ENCODE measurements at regions not wholly inside any gene's neighbourhood (a gene's known extent, or its start where the extent isn't known, plus 50 kb on each side); places are given as distances from the start of the nearest gene placed in this dataset.

DNA sequence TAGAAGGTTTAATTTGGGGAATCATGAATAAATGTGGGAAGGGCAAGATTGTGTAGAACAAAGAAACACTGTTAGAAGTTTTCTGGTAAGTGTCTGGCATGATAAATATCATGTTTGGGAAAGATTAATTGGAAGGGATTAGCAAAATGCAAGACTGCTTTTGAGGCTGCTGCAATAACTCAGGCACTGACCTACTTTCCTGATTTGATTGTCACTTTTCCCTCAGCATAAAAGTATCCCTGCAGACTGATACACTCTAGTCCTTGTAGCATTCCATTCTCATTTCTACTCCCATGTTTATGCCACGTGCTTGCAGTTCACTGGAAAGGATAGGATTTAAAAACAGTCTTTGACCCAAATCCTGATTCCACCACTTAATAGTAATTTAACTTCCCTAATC, 303.3 kb upstream of the SEMA3A start:
- no peak for DNase-seq
- Histone ChIP-seq H3K9me3 (ENCODE audit: control insufficient read depth, low read length) (no peaks in the 10 kb centered on the region), H3K4me3 (ENCODE audit: low read length) (no peak overlapping the region), H3K27ac (ENCODE audit: low read length) (no peak overlapping the region), H3K4me1 (ENCODE audit: control insufficient read depth, insufficient read depth, low read length) (no peaks in the 10 kb centered on the region), H3K27me3 (ENCODE audit: control insufficient read depth, insufficient read depth) (no peaks in the 10 kb centered on the region)
- intact Hi-C loops (cut with DNase I), result no loop called here
- peak; percentile 68 to 84 for ATAC-seq
- 35% methylated on average over 1 of the region's 1 CpG for WGBS

DNA sequence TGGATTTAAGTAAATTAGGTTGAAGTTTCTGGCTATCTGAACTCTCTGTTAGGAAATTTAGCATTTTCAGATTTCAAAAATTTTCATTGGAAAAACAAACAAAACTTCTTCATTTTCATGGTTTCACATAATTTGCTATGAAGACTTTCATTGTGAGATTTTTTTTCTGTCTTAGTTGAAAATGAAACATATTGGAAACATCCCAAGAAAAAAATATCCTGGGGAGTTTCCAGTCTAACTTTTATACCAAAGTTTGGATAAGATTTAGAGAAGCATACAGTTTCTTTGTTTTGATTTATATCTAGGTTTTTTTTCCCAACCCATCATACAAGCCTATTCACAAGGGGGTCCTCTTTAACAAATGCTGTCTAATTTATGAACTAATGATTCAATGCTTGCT, 300.5 kb upstream of the SEMA3A start:
- Histone ChIP-seq H3K9me3 (ENCODE audit: control insufficient read depth, low read length) (no peaks in the 10 kb centered on the region), H3K4me1 (ENCODE audit: control insufficient read depth, insufficient read depth, low read length) (no peaks in the 10 kb centered on the region), H3K27me3 (ENCODE audit: control insufficient read depth, insufficient read depth) (no peaks in the 10 kb centered on the region), H3K4me3 (ENCODE audit: low read length) (no peak overlapping the region), H3K27ac (ENCODE audit: low read length) (no peak overlapping the region)
- intact Hi-C loops (cut with DNase I), result no loop called here
- no peak for ATAC-seq
- DNase-seq, result no peak

DNA sequence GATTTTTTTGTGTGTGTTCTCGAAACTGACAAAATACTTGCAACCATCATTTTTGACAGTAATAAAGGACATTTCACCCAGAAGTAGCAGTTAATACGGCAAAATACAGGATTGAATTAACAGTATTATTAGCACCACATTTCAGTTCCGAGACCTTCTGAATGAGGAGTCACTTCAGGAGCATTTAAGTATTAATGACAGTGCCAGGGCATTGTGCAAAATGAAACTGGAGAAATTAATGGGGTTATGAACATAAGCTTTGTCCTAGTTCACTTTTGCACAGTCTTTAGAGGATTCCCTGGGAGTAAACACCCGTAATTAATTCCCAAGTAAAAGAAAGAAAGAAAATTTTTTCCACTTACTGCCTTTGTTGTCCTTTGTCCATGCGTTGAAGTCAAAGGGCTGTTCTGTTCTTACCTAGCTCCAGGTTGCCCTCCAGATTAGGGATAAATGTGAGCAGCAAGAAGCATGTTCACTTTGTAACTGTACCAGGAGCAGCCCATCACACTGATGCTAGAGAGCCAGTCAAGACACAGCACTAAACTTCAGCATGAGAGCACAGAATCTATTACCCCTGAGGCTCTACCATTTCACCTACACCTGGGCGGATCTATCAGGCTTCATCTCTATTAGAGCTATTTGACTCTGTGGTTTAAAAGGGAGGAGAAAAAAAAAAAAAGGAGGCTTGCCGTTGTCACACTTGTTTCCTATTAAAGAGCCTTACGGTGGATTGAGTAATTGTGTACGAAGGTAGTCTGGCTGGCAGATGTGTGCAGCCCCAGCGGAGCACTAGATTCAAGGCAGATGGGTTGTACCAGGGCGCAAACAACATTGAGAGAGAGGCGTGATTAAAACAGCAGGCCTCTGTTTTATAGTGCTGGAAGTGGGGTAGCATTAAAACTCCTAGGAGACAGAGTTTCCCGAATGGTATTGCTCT, 297.8 kb upstream of the SEMA3A start:
- no peak for DNase-seq
- 86% methylated on average over 13 of the region's 13 CpGs for WGBS
- Histone ChIP-seq H3K27me3 (ENCODE audit: control insufficient read depth, insufficient read depth) (no peaks in the 10 kb centered on the region), H3K27ac (ENCODE audit: low read length) (no peak overlapping the region), H3K4me1 (ENCODE audit: control insufficient read depth, insufficient read depth, low read length) (no peaks in the 10 kb centered on the region), H3K9me3 (ENCODE audit: control insufficient read depth, low read length) (no peaks in the 10 kb centered on the region), H3K4me3 (ENCODE audit: low read length) (no peak overlapping the region)
- intact Hi-C loops (cut with DNase I), result no loop called here
- ATAC-seq, result no peak

GRCh38 chr7:84490661-84491060, 296.1 kb upstream of the SEMA3A start:
- Histone ChIP-seq H3K27ac (ENCODE audit: low read length) (no peak overlapping the region), H3K27me3 (ENCODE audit: control insufficient read depth, insufficient read depth) (no peaks in the 10 kb centered on the region), H3K4me1 (ENCODE audit: control insufficient read depth, insufficient read depth, low read length) (no peaks in the 10 kb centered on the region), H3K4me3 (ENCODE audit: low read length) (no peak overlapping the region), H3K9me3 (ENCODE audit: control insufficient read depth, low read length) (no peaks in the 10 kb centered on the region)
- ATAC-seq (no peak), DNase-seq (no peak)
- 76% methylated on average over 6 of the region's 6 CpGs for WGBS
- intact Hi-C loops (cut with DNase I), result no loop called here

DNA sequence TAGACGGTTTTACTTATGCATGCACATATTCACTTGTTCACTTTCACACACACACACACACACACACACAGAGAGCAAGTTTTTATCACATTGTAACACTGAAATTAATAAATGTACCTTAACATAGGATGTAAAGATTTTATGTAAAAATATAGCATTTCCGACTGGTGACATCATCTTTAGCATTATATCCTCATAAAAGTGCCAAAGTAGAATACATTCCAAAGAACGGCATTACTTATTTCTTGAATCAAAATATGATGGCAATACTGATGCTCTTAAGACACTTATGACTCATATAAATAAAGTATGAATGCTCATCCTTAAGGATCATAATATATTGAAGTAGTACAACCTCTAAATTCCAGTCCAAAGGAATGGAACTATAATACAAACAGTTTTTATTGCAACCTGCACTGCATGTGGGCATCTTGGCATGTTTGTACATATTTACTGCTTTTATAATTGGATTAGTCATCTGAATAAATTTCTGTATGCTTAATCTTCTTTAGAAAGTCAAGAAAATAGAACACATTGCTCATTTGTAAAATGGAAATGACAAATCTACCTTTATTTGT, 290.0 kb upstream of the SEMA3A start:
- WGBS, result 87% methylated on average over 3 of the region's 3 CpGs
- no peak for ATAC-seq
- intact Hi-C loops (cut with DNase I), result no loop called here

DNA sequence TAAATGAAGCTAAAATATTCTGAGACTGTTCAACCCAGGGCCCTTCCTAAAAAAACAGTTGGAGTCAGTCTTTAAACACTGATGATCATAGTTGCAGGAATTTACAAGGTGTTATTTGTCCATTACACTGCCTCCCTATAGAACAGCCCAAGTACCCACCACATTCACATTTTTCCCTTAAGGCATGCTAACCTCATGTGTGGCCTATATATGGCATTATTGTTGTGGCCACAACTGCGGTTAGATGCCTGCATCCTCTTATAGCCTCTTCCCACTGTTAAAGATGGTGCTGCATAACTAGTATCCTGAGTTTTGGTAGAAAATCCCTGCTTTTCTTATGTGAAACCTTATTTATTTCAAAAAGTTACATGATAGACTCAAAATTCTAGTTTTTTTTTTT, 287.9 kb upstream of the SEMA3A start:
- no peaks in the 10 kb centered on the region for H3K27me3 ChIP-seq (ENCODE audit: control insufficient read depth, insufficient read depth)
- intact Hi-C loops (cut with DNase I), result no loop called here
- no peaks in the 10 kb centered on the region for H3K9me3 ChIP-seq (ENCODE audit: control insufficient read depth, low read length)
- H3K27ac ChIP-seq (ENCODE audit: low read length), result no peak overlapping the region
- no peaks in the 10 kb centered on the region for H3K4me1 ChIP-seq (ENCODE audit: control insufficient read depth, insufficient read depth, low read length)
- ATAC-seq (no peak), DNase-seq (no peak)
- no peak overlapping the region for H3K4me3 ChIP-seq (ENCODE audit: low read length)
- WGBS, result 94% methylated on average over 1 of the region's 1 CpG

More for the DNA sequence above, 290.0 kb upstream of the SEMA3A start:
- Histone ChIP-seq H3K9me3 (ENCODE audit: control insufficient read depth, low read length) (no peaks in the 10 kb centered on the region), H3K4me3 (ENCODE audit: low read length) (no peak overlapping the region), H3K27ac (ENCODE audit: low read length) (no peak overlapping the region), H3K27me3 (ENCODE audit: control insufficient read depth, insufficient read depth) (no peaks in the 10 kb centered on the region), H3K4me1 (ENCODE audit: control insufficient read depth, insufficient read depth, low read length) (no peaks in the 10 kb centered on the region)
- DNase-seq, result no peak

DNA sequence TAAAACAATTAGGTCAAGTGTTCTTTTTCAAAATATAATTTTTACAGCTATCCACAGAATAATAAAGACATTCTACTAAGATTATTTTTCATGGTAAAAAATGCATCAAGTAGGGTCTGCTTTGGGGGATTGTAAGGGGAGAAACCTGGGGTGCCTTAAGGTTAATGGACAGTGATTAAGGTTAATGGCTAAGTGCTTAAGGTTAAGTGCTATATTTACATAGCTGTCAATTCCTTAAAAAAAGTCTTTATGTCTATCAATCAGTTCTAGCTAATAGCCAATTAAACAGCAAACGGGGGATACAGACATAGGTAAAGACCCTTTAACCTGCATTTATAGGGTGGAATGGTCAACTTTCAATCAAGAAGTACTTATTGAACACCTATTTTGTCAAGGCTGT, 284.5 kb upstream of the SEMA3A start:
- H3K4me3 ChIP-seq (ENCODE audit: low read length), result no peak overlapping the region
- no peaks in the 10 kb centered on the region for H3K27me3 ChIP-seq (ENCODE audit: control insufficient read depth, insufficient read depth)
- no peak overlapping the region for H3K27ac ChIP-seq (ENCODE audit: low read length)
- intact Hi-C loops (cut with DNase I), result no loop called here
- H3K9me3 ChIP-seq (ENCODE audit: control insufficient read depth, low read length), result no peaks in the 10 kb centered on the region
- DNase-seq (no peak), ATAC-seq (no peak)
- H3K4me1 ChIP-seq (ENCODE audit: control insufficient read depth, insufficient read depth, low read length), result no peaks in the 10 kb centered on the region
- WGBS, result 88% methylated on average over 1 of the region's 1 CpG

DNA sequence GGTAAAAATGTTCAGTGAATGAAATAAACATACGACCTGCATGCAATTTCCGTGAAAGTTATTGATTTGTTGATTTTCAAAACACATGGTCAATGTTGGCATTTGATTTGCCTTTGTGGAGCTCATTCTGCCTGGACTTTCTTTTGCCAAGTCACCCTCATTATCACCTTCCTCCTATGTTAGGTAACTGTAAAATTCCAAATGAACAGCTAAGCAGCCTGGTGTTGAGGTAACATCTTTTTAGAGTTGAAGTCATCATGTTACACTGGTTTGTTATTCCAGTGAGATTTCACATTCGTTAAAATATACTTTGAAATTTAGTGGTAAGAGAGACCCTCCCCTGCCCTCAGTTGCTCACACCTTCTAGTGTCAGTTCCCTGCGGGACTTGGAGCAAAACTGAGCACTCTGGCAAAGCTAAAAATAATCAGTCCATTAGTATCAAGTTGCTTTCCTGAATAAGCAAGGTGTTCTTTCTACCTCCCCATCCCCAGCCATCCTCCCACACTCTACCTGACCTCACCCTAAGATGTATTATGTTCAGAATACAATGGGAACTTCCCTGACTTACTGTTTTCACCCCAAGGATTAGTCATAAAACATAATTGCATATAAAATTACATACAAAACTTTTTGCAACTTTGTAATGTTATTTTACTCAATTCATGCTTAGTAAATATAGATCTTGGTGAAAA, 283.3 kb upstream of the SEMA3A start:
- no peak overlapping the region for H3K27ac ChIP-seq (ENCODE audit: low read length)
- 61% methylated on average over 4 of the region's 4 CpGs for WGBS
- no peaks in the 10 kb centered on the region for H3K9me3 ChIP-seq (ENCODE audit: control insufficient read depth, low read length)
- H3K4me3 ChIP-seq (ENCODE audit: low read length), result no peak overlapping the region
- ATAC-seq (no peak), DNase-seq (no peak)
- H3K27me3 ChIP-seq (ENCODE audit: control insufficient read depth, insufficient read depth), result no peaks in the 10 kb centered on the region
- intact Hi-C loops (cut with DNase I), result no loop called here
- no peaks in the 10 kb centered on the region for H3K4me1 ChIP-seq (ENCODE audit: control insufficient read depth, insufficient read depth, low read length)

DNA sequence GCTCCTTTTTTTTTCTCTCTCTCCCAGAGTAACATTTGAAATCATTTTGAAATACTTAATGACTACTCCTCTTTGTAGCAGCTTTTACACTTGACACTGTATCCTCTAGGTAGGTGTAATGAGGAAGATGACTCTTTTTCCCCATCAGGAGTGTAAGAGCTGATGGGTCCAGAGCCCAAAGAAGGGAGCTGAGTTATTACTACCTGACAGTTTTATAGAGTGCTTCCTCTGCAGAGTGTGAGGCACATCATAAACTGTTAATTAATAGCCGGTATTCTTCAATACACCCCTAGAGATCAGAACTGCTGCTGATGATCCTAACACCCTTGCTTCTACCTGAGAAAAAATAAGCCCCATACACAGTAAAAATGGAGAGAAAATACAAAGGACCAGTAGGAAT, 279.8 kb upstream of the SEMA3A start:
- no peaks in the 10 kb centered on the region for H3K27me3 ChIP-seq (ENCODE audit: control insufficient read depth, insufficient read depth)
- H3K27ac ChIP-seq (ENCODE audit: low read length), result no peak overlapping the region
- intact Hi-C loops (cut with DNase I), result no loop called here
- no peak for ATAC-seq
- H3K4me3 ChIP-seq (ENCODE audit: low read length), result no peak overlapping the region
- no peaks in the 10 kb centered on the region for H3K4me1 ChIP-seq (ENCODE audit: control insufficient read depth, insufficient read depth, low read length)
- H3K9me3 ChIP-seq (ENCODE audit: control insufficient read depth, low read length), result no peaks in the 10 kb centered on the region
- WGBS, result 80% methylated on average over 1 of the region's 1 CpG
- no peak for DNase-seq

DNA sequence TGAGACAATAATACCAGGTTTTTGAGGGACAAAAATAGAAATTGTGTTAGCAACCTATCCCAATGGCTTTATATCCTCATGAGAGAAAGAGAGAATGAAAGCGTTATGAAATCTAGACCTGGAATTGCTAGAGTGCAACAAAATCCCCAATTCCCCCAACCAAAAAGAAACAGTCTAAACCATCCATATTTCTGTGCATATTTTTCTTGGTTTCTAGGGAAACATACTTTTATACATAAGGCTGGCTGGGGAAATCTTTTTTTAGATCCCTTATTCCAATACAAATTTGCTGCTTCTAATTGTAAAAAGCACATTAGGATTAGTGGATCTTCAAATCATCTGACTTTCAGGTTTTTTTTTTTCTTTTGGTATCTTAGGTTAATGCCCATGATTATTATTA, 277.0 kb upstream of the SEMA3A start:
- ATAC-seq (no peak), DNase-seq (no peak)
- no peaks in the 10 kb centered on the region for H3K9me3 ChIP-seq (ENCODE audit: control insufficient read depth, low read length)
- H3K4me3 ChIP-seq (ENCODE audit: low read length), result no peak overlapping the region
- intact Hi-C loops (cut with DNase I), result no loop called here
- no peak overlapping the region for H3K27ac ChIP-seq (ENCODE audit: low read length)
- no peaks in the 10 kb centered on the region for H3K27me3 ChIP-seq (ENCODE audit: control insufficient read depth, insufficient read depth)
- H3K4me1 ChIP-seq (ENCODE audit: control insufficient read depth, insufficient read depth, low read length), result no peaks in the 10 kb centered on the region
- WGBS, result 69% methylated on average over 1 of the region's 1 CpG

- no peak for ATAC-seq
- intact Hi-C loops (cut with DNase I), result no loop called here
- H3K4me3 ChIP-seq (ENCODE audit: low read length), result no peak overlapping the region
- 64% methylated on average over 3 of the region's 3 CpGs for WGBS
- DNase-seq, result no peak
- no peak overlapping the region for H3K27ac ChIP-seq (ENCODE audit: low read length)
- no peaks in the 10 kb centered on the region for H3K4me1 ChIP-seq (ENCODE audit: control insufficient read depth, insufficient read depth, low read length)
- H3K27me3 ChIP-seq (ENCODE audit: control insufficient read depth, insufficient read depth), result no peaks in the 10 kb centered on the region
- H3K9me3 ChIP-seq (ENCODE audit: control insufficient read depth, low read length), result no peaks in the 10 kb centered on the region
Measured at GRCh38 chr7:84469034-84469433, 274.4 kb upstream of the SEMA3A start.

All from right cardiac atrium (tissue), 5 donors.